ENCODE measurements at regions not wholly inside any gene's neighbourhood (a gene's known extent, or its start where the extent isn't known, plus 50 kb on each side); places are given as distances from the start of the nearest gene placed in this dataset.

- no peak for DNase-seq
- no peak overlapping the region for H3K4me3 ChIP-seq
- H3K36me3 ChIP-seq, result no peaks in the 10 kb centered on the region
- 83 to 87% (median 85%) methylated on average over 3 of the region's 3 CpGs for WGBS, 5 donors
- H3K4me1 ChIP-seq, result no peaks in the 10 kb centered on the region
- intact Hi-C loops (cut with DNase I; ENCODE audit: low total_unique reads), result no loop called here
- TF ChIP-seq EP300 (IDR thresholded peaks at IDR 0.05), result no peak
- no peak for TF ChIP-seq POLR2AphosphoS5 (IDR thresholded peaks at IDR 0.05)
- no peak for TF ChIP-seq CTCF (IDR thresholded peaks at IDR 0.05)
- TF ChIP-seq POLR2A (IDR thresholded peaks at IDR 0.05), result no peak
- H3K9me3 ChIP-seq, result peaks cover 0 to 4% (median 0%) of the 10 kb centered on the region in 4 donors
- H3K27me3 ChIP-seq, result no peaks in the 10 kb centered on the region
- H3K27ac ChIP-seq, result no peak overlapping the region
These were observed 887.2 kb upstream of the KLHL29 start for GRCh38 chr2:22497789-22498188.

DNA sequence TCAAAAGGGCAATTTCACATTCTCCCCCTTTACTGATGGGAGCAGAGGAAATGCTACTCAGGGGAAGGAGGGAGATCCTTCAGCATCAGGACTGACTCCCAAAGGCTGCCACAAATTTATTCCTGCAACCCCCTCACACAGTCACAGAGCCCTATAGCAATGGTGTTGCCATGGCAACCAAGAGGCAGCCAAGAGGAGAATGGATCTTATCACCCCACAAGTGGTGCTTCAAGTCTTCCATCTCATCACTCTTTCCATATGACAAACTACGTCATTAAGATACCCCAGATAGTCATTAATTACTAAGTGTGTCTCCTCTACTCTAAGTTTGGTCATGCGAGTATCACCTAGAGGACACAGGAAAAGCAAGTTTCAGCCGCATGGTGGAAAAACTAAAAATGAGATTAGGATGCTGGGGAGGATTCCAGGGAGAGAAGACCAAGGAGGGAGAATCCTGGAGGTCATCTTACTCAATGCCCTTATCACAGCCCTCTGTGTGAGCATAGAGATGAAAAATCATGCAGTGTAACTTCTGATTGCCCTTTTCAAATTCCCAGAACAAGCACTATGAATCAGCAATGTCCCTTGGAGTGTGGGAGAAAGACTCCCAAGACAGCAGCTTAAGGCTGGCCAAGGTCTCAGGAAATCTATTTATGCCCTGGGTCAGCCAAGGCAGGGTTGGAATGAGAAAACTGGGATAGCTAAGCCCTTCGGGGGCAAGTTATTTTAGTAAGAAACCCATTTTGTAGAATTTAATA, 885.7 kb upstream of the KLHL29 start:
- intact Hi-C loops (cut with DNase I; ENCODE audit: low total_unique reads), result no loop called here
- no peaks in the 10 kb centered on the region for H3K27me3 ChIP-seq
- no peak overlapping the region for H3K4me3 ChIP-seq
- TF ChIP-seq CTCF (IDR thresholded peaks at IDR 0.05), result no peak
- peak in 1 of 3 donors; percentile 19 for TF ChIP-seq POLR2AphosphoS5 (IDR thresholded peaks at IDR 0.05)
- no peaks in the 10 kb centered on the region for H3K36me3 ChIP-seq
- 65 to 82% (median 77%) methylated on average over 4 of the region's 4 CpGs for WGBS, 5 donors
- peak in 1 of 2 donors; percentile 48 for DNase-seq
- H3K4me1 ChIP-seq, result no peaks in the 10 kb centered on the region
- H3K27ac ChIP-seq, result peak overlapping the region in 2 of 5 donors; percentile 16 to 26
- H3K9me3 ChIP-seq, result peaks cover 0 to 4% (median 0%) of the 10 kb centered on the region in 4 donors

DNA sequence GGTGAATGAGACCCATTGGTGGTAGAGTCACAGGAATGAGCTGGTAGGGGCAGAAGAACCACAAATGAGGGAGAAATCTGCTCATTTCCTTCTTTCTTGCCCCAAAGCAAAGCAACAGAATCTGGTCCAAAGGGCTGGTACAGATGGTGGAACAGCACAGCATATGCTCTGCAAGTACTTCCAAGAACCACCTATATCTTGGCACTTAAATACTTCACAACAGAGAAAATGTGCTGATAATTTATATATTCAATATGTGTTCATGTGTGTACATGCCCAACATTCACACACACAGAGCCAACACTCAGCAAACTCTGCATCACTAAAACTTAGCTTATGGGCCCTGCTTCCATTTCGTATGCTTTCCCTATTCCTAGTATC, 884.4 kb upstream of the KLHL29 start:
- Histone ChIP-seq H3K27ac (peak overlapping the region in 1 of 5 donors; percentile 56), H3K36me3 (no peaks in the 10 kb centered on the region), H3K4me3 (no peak overlapping the region), H3K4me1 (no peaks in the 10 kb centered on the region), H3K9me3 (peaks cover 0 to 4% (median 0%) of the 10 kb centered on the region in 4 donors), H3K27me3 (no peaks in the 10 kb centered on the region)
- no peak for DNase-seq
- WGBS, 5 donors, result 58 to 77% (median 70%) methylated on average over 1 of the region's 1 CpG
- TF ChIP-seq POLR2AphosphoS5 (IDR thresholded peaks at IDR 0.05) (no peak), EP300 (IDR thresholded peaks at IDR 0.05) (no peak), POLR2A (IDR thresholded peaks at IDR 0.05) (no peak), CTCF (IDR thresholded peaks at IDR 0.05) (no peak)
- intact Hi-C loops (cut with DNase I; ENCODE audit: low total_unique reads), result no loop called here

- no peaks in the 10 kb centered on the region for H3K4me1 ChIP-seq
- H3K9me3 ChIP-seq, result peaks cover 0 to 4% (median 0%) of the 10 kb centered on the region in 4 donors
- H3K27me3 ChIP-seq, result no peaks in the 10 kb centered on the region
- no peak overlapping the region for H3K27ac ChIP-seq
- TF ChIP-seq POLR2A (IDR thresholded peaks at IDR 0.05) (no peak), EP300 (IDR thresholded peaks at IDR 0.05) (no peak), CTCF (IDR thresholded peaks at IDR 0.05) (no peak), POLR2AphosphoS5 (IDR thresholded peaks at IDR 0.05) (no peak)
- 57 to 70% (median 66%) methylated on average over 2 of the region's 2 CpGs for WGBS, 5 donors
- DNase-seq, result no peak
- H3K36me3 ChIP-seq, result no peaks in the 10 kb centered on the region
- no peak overlapping the region for H3K4me3 ChIP-seq
- intact Hi-C loops (cut with DNase I; ENCODE audit: low total_unique reads), result no loop called here
These were observed 883.1 kb upstream of the KLHL29 start for GRCh38 chr2:22501851-22502250.
